ENCODE measurements at regions not wholly inside any gene's neighbourhood (a gene's known extent, or its start where the extent isn't known, plus 50 kb on each side); places are given as distances from the start of the nearest gene placed in this dataset.

DNA sequence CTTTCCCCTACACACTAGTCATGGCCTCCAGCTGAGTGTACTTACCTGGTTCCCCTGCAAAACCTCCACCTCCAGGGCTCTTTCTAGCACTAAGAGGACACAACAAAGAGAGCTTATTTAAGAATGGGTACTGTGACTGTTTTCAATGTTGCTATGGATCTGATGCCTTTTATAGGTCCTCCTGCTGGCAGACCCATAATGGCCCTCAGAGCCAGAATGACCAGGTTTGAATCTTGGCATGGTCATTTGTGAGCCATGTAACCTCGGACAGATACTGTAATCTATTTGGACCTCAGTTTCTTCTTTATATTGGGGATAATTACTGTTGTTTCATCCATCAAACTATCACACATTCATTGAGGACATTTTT is 137.6 kb upstream of the USP24 start:
- TF ChIP-seq, protein P1, sequence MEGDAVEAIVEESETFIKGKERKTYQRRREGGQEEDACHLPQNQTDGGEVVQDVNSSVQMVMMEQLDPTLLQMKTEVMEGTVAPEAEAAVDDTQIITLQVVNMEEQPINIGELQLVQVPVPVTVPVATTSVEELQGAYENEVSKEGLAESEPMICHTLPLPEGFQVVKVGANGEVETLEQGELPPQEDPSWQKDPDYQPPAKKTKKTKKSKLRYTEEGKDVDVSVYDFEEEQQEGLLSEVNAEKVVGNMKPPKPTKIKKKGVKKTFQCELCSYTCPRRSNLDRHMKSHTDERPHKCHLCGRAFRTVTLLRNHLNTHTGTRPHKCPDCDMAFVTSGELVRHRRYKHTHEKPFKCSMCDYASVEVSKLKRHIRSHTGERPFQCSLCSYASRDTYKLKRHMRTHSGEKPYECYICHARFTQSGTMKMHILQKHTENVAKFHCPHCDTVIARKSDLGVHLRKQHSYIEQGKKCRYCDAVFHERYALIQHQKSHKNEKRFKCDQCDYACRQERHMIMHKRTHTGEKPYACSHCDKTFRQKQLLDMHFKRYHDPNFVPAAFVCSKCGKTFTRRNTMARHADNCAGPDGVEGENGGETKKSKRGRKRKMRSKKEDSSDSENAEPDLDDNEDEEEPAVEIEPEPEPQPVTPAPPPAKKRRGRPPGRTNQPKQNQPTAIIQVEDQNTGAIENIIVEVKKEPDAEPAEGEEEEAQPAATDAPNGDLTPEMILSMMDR (IDR thresholded peaks at IDR 0.05; ENCODE audit: low read depth, low read length, missing control alignments): no peak
- no peak overlapping the region for H3K4me3 ChIP-seq (ENCODE audit: low read depth, low read length)
- no peak for DNase-seq (ENCODE audit: low read depth)
- in situ Hi-C loops (cut with HindIII; ENCODE audit: low sequenced_read_pairs): no loop called here

DNA sequence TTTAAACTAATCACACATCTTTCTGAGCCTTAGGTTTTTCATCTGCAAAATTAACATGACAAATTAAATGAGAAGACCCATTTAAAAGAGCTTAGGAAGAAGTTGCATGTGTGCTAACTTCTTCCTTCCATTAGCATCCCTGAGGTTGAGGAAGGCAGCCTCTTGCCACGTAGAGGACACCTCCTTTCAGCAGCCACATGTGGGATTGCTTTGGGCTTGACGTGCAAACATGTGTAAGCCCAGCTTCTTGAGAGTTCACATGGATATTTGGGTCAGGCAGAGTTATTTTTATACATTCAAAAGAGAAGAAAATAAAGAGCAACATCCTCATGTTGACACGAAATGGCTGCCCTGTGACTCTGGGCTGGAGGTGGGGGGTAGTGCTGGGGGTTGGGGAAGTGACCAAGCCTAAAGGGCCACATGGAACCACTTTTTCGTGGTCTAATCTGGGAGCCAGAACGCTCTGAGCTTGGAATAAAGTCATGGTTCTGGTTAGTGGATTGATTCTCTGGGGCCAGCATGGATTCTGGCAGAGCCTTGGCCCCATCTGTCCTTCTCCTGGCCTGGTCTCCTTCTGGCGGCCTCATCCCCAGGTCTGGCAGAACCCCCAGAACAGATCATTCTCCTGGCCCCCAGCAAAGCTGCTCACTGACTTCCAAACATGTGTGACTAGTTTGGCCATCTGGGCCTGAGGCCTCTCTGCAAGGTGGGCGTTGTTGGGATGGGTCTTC is 137.1 kb upstream of the USP24 start:
- no peak for DNase-seq (ENCODE audit: low read depth)
- in situ Hi-C loops (cut with HindIII; ENCODE audit: low sequenced_read_pairs): no loop called here
- TF ChIP-seq, protein P1 (IDR thresholded peaks at IDR 0.05; ENCODE audit: low read depth, low read length, missing control alignments): no peak
- H3K4me3 ChIP-seq (ENCODE audit: low read depth, low read length): no peak overlapping the region

DNA sequence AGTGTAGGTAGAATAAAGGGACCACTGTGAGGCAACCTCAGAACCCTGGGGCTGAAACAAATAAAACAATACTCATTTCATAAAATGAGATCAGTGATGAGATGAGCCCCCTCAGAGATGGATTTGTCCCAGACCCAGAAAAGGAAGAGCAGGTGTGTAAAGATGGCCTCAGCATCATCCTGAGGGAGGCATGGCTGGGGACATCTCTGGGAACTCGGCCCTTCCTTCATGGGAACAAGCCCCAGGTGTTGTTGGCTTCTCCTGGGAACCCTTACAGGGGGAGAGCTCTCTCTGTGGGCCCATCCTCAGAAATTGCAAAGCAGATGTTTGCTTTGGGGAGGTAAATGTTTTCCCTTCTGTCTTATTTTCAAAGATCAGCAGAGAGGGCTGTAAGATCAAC is 133.2 kb upstream of the USP24 start:
- in situ Hi-C loops (cut with HindIII; ENCODE audit: low sequenced_read_pairs): no loop called here
- TF ChIP-seq, protein P1 (IDR thresholded peaks at IDR 0.05; ENCODE audit: low read depth, low read length, missing control alignments): no peak
- no peak for DNase-seq (ENCODE audit: low read depth)
- H3K4me3 ChIP-seq (ENCODE audit: low read depth, low read length): no peak overlapping the region

DNA sequence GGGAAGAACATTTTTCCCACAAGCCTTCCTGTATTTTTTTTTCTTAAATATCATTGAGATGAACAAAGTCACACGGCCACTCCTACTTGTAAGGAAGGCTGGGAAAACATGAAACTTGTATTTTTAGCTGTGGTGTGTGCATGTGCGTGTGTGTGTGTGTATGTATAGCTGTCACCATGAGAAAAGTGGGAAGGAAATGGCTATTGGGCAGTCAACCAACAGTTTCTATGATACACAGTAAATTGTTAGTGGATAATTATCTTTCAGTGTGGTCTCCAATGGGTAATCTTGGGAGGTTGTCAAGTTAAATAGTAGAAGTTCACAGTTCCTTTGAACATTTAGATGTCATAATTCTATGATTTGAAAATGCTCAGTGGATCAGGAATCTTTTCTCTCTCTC is 132.7 kb upstream of the USP24 start:
- in situ Hi-C loops (cut with HindIII; ENCODE audit: low sequenced_read_pairs): no loop called here
- no peak for DNase-seq (ENCODE audit: low read depth)
- TF ChIP-seq, protein P1 (IDR thresholded peaks at IDR 0.05; ENCODE audit: low read depth, low read length, missing control alignments): no peak
- H3K4me3 ChIP-seq (ENCODE audit: low read depth, low read length): no peak overlapping the region

DNA sequence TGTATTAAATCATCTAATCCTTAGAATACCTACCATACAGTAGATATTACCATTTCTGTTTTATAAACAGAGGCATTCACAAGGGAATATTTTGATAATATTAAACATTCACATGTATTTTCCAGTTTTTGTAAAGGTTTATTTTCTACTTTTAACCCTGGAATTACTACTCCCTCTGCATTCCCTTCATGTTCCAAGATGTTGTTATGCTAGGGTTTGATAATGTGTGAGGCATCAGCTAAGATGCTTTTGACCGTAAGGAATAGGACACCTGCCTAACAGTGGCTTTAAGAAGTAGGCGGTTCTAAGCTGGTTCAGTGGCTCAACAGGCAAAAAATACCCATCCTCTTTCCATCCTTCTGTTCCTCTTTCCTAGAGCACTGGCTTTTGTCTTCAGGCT is 131.9 kb upstream of the USP24 start:
- in situ Hi-C loops (cut with HindIII; ENCODE audit: low sequenced_read_pairs): no loop called here
- H3K4me3 ChIP-seq (ENCODE audit: low read depth, low read length): no peak overlapping the region
- DNase-seq (ENCODE audit: low read depth): no peak
- TF ChIP-seq, protein P1 (IDR thresholded peaks at IDR 0.05; ENCODE audit: low read depth, low read length, missing control alignments): no peak

DNA sequence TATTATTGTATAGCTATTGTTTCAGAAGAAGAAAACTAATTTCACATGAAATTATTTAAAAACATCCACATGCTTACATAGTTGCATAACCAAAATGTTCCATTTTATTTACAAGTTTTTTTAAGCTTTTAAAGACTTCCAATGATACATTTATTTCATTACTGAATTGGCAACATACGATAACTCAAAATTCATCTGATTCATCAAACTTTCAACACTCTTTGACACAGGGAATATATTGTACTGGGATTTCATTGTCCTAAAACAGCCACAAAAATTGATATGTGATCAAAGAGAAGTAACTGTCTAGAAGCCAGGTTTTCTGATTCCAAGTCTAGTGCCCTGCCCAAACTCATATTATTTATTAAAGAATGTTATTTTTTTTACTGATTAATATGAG is 131.4 kb upstream of the USP24 start:
- TF ChIP-seq, protein P1 (IDR thresholded peaks at IDR 0.05; ENCODE audit: low read depth, low read length, missing control alignments): no peak
- DNase-seq (ENCODE audit: low read depth): no peak
- in situ Hi-C loops (cut with HindIII; ENCODE audit: low sequenced_read_pairs): no loop called here
- no peak overlapping the region for H3K4me3 ChIP-seq (ENCODE audit: low read depth, low read length)

Data from astrocyte of the cerebellum (primary cell).